NCI-H1417 (cell line): ENCODE measurements at regions not wholly inside any gene's neighbourhood (a gene's known extent, or its start where the extent isn't known, plus 50 kb on each side); places are given as distances from the start of the nearest gene placed in this dataset.
"Not testable (repeated sequence)": the region's sequence is repeated elsewhere in the genome, so short reads cannot be mapped to it uniquely, and the experiment has no call there.

ENCODE experiments used
- DNase-seq, 3 experiments: peaks; one replicate each; lab custom pipeline; 2025; lab: John Stamatoyannopoulos, UW

DNA sequence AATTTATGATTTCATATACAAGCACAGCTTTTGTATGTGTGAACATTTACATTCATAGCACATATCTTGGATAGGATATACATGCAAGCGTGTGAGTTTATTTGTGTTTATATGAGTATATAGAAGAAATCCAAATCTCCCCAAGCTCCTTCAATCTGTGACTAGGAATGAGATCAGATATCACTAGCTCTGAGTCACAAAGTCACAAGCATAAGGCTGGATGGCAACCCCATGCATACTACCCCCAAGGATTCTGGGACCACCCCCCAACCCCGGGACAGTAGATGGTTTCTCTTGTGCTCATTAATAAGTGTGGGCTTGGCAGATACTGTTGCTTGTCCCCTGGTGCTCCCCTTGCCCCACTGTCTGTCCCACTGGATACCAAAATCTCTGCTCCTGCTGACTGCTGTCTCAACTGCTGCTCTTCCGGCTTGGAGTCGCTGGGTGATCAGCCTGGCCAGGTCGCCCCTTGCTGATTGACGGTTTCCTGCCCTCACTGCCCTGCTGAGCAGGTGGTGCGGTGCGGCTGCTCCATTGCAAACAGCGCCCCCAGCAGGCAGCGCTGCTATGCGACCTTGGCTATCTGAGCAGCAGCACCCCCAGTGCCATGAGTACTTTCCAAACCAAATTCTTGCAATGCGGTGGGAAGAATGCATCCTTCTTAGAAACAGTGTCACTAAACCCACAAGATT, 279.4 kb downstream of the CD83 start:
- DNase-seq: no peak

DNA sequence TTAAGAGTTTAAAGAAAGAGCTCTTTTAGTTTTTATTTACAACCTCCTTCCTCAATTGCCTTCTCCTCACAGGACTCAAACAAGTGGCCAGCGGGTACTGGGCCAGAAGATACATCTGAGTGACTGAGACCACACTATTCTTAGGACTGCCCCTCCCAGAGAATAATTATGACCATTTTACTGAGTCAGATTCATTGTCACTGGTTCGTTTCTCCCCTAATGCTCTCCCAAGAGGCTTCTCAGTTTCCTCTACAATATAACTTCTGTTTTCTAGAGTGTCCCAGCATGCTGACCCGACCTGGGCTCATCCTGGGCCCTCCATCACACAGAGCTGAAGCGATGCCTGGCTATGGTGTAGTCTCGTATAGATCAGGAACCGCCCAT, 279.9 kb downstream of the CD83 start:
- DNase-seq: no peak

DNA sequence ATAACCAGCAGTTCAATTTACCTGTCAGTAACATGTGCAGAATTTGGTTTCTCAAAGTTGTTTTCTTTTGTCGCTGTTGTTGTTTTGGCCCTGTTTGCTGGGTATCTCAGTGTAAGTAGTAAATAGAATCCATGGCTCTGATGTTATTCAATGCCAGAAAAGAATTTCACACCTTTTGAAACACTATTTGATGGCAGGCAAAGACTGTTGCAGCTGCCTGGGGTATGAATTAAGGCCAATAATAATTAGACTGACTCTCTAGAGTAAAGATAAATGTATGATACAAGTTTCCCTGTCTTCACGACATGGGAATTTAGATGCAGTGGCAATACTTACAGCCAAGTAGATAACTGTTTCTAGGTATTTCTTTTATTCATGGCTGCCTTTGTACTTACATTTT, 281.4 kb downstream of the CD83 start:
- DNase-seq: no peak

DNA sequence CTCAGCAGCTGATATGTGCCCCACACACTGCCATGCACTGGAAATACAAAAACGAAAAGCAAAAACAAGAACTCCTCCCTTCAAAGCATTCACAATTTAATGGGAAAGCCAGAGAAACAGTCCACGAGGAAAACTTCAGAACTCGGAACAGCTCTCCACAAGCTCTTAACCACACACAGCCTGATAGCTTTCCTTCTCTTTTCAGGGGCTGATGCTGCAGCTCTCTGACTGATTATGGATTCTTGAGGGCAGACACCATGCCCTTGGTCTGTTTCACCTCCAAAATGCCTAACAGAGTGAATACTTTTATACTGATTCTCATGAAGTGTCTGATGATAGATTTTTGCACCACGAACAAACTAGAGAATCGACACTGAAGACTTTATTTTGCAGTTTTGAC, 282.1 kb downstream of the CD83 start:
- DNase-seq: no peak

DNA sequence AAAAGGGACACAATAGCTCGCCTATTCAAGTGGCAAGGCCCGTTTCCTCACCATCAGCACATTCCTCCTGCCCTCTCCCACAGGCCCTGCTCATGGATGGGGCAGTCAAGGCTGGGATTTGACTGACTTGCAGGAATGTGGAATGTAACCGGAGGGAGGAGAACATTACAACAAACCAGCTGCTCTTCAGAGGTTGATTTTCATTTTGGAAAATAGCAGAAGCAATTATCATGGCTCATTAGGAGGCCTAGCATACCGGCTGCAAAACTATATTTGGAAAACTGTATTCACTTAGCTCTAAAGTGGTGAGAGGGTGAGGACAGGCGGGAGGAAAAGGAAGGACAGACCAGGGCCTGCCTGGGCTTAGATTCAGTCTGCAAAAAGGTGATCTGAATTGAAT, 283.7 kb downstream of the CD83 start:
- peak in 1 of 3 experiments; percentile 19 for DNase-seq

DNA sequence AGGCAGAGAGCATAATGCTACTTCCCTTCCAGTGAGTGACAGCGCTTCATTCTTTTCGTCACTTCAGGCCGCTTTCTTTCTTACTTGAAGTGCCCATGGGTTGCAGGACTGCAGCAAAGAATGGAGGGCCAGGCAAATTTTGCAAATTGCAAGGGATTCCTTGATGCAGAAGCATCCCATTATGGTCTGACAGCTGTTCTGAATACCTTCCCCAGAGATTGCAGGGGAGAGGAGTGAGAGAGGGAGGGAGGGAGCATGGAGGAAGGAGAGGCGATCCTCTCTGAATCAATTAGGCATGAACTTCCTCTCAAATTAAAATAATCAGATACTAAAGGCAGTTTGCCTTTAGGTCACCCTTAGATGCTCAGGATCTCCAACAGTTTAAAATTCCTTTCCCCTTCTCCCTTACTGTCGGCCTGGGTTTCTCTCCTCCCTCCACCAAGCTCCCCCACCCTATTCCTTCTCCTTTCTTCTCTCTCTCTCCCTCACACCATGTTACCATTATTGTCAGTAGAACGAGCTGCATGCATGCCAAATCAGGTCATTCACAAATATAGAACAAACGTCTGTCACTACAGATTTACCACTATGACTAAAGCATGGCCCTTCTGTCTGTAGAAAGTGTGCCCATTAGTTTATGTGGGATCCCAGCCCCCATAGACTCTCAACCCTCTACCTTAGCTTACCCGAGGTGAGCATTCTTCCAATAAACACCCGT, 289.2 kb downstream of the CD83 start:
- no peak for DNase-seq

DNA sequence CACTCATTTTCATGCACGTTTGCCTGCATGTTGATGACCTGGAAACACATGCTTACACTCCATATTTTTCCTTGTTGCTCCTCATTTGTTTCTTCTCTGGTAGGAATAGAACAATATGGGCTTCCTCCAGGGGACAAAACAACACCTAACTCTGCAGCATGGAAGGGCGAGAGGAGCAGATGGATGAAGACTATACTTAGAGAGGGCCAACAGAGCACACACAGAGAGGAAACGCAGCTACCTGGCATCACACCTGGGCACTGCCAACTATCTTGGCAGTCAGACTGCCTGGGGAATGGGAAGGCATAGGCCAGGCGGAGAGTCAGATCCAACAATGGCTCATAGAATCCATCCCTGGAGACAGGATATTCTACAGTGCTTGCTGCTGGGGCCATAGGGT, 290.9 kb downstream of the CD83 start:
- no peak for DNase-seq

DNA sequence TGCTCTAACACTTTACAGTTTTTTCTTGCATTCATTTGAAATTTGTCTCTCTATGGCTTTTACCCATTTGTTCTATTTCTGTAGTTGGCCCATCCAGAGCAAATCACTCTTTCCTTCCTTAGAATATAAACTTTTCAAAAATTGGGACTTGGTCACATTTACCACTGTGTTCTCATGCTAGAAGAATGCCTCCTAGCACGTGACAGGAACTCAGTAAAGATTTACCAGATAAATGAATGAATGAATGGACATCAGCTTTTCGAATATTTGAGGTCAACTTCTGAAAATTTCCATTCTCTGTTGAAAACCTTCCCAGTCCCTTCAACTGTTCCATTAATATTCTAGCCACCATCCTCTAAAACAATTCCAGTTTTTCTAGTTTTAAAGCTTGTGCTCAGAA, 294.5 kb downstream of the CD83 start:
- DNase-seq: no peak

DNA sequence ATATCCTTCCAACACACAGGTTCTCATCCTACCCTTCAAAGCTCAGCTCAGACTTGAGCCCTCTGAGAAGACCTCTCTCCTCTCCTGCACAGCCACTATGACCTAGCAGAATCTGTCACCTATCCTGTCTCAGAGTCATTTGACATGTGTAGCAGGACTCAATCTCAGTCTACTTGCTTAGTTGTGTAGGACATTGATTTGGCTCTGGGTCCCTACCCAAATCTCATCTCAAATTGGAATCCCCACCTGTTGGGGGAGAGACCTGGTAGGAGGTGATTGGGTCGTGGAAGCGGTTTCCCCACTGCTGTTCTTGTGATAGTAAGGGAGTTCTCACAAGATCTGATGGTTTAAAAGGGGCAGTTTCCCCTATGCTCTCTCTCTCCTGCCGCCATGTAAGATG, 297.9 kb downstream of the CD83 start:
- no peak for DNase-seq

DNA sequence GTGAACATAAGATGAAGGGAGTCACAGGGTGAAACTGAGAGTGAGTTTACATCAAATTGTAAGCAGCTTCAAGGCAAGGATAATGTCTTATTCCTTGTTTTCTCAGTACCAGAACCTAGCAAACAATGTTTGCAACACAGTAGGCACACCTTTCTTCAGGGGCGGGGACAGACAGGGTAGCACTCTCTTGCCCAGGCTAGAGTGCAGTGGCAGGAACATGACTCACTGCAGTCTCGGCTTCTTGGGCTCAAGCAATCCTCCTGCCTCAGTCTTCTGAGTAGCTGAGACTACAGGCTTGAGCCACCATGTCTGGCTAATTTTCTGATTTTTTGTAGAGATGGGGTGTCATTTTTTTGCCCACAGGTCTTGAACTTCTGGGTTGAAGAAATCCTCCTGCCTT, 299.8 kb downstream of the CD83 start:
- no peak for DNase-seq

DNA sequence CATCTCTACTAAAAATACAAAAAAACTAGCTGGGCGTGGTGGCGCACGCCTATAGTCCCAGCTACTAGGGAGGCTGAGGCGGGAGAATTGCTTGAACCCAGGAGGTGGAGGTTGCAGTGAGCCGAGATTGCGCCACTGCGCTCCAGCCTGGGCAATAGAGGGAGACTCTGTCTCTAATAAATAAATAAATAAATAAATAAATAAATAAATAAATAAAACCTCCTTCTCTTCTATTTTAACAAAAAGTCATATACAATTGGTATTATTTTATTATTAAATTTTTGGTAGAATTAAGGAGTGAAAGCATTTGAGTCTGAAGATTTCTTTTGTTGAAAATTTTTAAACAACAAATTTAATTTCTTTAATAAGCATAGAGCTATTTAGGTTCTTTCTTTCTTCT, 301.7 kb downstream of the CD83 start:
- DNase-seq: not testable (repeated sequence)

DNA sequence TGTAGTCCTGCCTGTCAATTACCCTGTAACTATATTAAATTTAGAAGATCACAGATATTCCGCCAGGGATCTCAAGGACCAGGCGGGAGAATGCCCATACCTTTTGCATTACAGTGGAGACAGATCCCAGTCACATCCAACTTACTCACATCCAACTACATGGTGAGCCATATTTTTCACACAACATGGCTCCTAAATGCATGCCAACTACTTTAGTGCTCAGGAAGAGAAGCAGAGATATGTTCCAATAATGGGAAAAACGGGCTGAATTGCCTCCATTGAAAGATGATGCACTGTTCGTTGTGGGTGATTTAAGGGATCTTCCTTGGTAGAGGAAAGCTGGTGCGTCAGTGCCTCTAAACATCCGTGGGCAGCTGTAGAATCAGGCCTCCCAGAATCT, 304.5 kb downstream of the CD83 start:
- DNase-seq: no peak

DNA sequence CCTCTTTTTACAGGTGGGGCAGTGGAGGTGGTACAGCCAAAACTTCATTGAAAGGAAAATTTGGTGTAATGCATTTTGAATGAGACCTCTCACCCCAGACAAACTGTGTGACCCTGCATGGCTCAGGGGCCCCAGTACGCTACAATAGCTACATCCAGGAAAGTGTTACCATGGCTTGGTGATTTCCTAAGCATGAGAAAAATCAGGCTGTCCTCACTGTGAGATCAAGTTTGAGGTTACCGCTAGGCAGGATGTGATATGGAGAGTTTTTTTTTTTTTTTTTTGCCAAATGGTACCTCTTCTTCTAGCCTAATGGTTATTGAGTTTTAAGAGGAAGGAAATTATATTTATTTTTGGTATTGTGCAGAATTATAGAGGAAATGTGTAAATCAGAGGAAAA, 305.3 kb downstream of the CD83 start:
- no peak for DNase-seq

DNA sequence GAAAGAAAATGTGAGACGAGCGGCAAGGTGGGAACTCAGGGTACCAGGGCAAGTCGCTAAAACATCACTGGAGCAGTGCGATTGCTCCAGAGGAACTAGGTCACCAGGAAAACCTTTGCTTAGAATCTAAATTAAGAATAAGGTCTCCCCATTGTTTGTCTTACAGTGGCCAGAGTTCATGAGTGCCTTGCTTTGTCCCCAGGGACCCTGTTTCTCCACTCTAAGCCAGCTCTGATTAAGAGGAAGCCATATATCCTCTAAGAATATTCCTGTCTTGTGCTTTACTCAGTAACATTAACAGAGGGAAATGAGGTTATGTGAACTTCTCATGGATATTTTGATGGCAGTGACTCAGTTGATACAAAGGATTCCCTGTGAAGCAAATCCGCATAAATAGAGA, 305.8 kb downstream of the CD83 start:
- DNase-seq: peak in 1 of 3 experiments; percentile 15

DNA sequence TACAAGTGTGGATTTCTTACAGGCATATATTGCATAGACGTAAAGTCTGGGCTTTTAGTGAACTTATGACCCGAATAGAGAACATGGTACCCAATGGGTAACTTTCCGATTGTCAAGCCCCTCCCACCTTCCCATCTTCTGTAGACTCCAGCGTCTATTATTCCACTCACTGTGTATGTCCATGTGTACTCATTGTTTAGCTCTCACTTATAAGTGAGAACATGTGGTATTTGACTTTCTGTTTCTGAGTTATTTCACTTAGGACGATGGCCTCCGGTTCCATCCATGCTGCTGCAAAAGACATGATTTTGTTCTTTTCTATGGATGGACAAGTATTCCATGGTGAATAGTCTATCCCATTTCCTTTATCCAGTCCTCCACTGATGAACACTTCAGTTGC, 306.4 kb downstream of the CD83 start:
- DNase-seq: no peak

DNA sequence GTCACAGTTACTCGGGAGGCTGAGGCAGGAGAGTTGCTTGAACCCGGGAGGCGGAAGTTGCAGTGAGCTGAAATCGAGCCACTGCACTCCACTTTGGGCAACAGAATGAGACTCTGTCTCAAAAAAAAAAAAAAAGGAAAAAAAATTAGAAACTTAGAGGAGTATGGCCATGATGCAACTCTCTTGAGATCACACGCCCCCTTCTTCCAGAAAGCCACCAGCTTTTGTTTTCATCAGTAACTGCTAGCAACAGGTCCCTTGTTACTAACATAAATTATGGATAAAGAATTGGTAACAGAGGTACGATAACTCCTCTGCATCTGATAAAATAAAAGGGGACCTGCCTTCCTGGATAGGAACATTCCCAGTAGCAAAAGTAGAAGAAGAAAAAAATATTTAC, 308.2 kb downstream of the CD83 start:
- no peak for DNase-seq

DNA sequence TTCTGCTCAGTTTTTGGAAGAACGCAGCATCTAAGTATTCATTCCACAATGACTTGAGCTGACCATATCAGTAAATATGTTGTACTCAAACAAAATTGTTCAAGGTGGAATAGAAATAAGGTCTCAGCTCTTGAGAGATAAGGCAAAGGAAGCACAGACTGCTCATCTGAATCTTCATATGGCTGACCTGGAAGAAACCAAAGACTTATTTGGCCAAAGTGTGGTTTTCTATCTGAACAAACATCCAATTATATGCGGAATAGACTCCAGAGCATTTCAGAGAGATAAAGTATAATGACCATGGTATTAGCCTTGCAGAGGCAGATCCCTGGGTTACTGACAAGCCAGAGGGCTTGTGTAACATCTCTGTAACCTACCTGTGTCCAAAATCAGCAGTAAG, 308.7 kb downstream of the CD83 start:
- DNase-seq: no peak

DNA sequence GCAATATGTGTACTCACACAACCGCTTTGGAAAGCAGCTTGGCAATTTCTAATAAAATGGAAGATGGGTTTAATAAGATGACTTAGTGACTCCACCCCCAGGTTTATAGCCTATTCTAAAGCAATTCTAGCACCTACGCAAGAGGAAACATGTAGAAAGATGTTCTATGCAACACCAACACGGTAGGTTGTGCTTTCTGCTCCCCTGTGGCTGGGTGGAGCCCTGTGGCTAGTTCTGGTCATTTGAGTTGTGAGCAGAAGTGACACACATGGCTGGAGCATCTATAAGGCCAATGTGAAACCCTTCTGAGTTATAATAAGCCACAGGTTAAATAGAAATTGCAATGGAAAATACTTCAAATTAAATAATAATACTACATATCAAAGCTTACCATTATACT, 310.7 kb downstream of the CD83 start:
- no peak for DNase-seq

DNA sequence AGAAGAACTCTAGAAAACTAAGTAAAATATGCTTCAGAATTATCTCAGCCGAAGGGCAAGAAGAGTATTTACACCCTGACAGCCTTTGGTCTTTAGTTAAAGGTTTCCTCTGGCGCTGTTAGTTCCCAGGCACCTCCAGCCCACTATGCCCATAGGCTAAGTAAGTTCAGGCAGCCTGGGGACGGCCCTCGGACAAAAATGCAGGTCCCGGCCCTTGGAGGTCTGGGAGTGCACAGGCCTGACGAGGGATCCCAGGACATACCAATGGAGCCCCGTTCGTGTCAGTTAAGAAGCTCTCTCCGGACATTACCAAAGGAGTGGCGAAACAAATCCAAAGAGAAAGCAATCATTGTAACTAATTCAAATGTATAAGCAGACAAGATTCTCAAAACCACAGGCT, 311.8 kb downstream of the CD83 start:
- DNase-seq: no peak

DNA sequence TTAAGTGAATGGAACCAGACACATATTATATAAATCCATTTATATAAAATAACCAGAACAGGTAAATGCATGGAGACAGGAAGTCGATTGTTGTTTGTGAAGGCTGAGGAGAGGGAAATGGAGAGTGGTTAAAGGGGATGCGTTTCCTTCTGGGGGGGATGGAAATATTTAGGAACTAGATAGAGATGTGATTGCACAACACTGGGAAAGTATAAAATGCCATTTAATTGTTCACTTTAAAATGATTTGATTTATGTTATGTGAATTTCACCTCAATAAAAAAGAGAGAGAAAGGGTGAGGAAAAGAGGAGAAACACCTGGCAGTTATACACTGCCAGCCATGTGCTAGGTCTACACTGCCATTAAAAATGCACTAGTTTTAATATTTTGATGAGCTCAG, 312.6 kb downstream of the CD83 start:
- DNase-seq: no peak

DNA sequence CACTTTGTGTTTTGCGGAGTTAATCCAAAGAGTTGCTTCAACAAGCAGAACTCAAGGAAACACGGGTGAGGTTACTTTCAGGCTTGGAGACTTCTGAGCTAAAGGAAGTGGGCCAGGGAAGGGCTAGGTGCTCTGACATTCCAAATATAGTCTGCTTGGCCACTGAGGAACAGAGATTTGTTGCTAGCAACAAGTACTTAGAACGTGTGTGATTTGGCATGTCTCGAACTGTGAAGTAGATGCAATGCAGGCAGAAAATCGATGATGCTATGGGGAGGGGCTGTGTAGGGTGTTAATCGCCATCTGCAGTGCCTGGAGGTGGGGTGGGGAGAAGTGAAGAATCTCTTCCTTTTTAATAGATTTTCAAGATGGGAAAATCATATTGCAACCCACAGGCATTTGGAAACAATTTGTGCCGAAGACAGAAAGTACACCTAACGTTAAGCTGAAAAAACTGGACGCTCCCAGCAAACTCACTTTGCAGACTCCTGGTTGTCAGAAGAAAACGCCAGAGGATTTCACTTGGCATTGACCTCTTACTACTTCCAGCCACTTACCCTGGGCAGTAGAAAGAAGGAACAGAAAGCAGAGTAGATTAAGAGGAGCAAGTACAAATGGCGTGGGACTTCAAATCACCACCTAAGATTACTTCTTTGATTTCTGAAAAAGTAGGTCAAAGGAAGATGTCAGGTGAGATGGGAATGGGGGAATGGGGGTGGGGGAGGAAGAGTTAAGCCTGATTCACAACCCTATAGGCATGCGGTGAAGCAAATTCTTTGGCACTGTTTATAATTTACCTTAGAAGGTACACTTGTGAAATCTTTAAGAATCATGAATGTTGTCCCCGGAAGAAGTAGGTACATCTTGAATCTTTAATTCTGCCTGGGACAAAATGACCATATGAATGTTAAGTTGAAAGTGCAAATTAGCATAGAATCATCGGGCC, 314.1 kb downstream of the CD83 start:
- peak in 1 of 3 experiments; percentile 22 for DNase-seq

DNA sequence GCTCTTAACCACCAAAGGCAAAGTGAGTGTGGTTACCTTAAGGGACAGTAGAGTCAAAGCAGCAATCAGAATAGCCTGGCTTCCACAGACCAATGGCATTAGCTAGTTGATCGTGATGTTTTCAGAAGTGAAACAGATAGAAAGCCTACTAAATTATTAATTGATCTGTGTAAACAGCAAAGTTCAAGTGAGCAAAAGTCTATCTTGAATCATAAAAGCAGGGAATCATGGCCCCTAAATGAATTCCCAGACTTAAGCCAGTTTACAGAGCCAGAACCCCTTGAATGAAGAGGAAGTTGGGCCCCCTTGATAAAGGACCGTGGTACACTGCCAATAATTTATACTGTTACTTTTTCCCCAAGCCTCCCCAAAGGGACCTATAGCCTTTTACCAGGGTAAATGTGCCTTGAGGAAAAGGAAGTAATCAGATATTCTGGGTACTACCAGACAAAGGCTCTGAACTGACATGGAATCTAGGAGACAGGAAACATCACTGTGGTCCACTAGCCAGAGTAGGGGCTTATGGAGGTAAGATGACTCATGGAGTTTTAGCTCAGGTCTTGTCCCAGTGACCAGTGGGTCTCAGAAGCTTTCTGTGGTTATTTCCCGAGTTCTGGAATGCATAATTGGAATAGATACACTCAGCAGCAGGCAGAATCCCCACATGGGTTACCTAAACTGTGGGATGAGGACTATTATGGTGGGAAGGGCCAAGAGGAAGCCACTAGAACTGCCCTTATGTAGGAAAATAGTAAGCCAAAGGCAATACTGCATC, 317.5 kb downstream of the CD83 start:
- no peak for DNase-seq
